CD4-positive, alpha-beta T cell treated with Interleukin-12 subunit alpha and Interleukin-12 subunit beta, for 1 hour (primary cell): ENCODE measurements at regions not wholly inside any gene's neighbourhood (a gene's known extent, or its start where the extent isn't known, plus 50 kb on each side); places are given as distances from the start of the nearest gene placed in this dataset.

Source experiments
- DNase-seq: peaks from one replicate; pipeline ENCODE4 v3.0.0-alpha.2; 2020

GRCh38 chr3:70550723-70551319 lies 238.4 kb upstream of the MDFIC2 start:
- peak; percentile 70 for DNase-seq

- no peak for DNase-seq
Observed at GRCh38 chr3:70546679-70547078, 234.2 kb upstream of the MDFIC2 start.

GRCh38 chr3:70543493-70543892 lies 231.1 kb upstream of the MDFIC2 start:
- DNase-seq: no peak

- no peak for DNase-seq
Observed at GRCh38 chr3:70539908-70540307, 227.5 kb upstream of the MDFIC2 start.

- no peak for DNase-seq
Observed at GRCh38 chr3:70532806-70533205, 220.4 kb upstream of the MDFIC2 start.

DNA sequence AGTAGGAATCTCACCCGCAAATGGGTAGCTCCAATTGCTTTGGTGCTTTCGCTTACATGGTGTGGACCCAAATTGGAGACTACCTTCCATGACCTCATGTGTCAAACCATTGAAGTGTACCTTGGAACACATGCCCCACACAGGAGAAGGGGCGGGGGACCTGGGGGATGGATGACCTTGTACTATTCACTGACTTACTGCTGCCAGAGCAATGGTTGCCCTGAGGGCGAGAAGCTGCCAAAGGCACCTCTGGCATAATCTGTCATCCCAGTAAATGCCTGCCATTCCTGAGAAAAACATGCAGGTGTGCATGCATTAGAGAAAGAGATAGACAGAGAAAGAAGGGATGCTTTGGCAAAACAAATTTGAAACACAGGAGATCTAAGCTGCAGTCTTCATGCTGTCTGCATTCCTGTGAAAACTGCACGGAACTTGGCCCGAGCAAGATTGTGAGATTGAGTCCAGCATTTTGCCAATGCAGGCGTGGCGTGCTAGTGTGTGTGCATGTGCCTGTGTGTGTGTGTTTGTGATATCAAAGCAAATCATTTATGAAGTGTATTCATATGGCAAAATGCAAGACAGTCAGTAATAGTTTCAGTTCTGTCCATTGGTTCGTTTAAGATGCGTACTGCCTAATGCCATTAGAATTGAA lies 219.5 kb upstream of the MDFIC2 start:
- DNase-seq: no peak

- peak; percentile 3 for DNase-seq
Observed at GRCh38 chr3:70531063-70531657, 218.7 kb upstream of the MDFIC2 start.

DNA sequence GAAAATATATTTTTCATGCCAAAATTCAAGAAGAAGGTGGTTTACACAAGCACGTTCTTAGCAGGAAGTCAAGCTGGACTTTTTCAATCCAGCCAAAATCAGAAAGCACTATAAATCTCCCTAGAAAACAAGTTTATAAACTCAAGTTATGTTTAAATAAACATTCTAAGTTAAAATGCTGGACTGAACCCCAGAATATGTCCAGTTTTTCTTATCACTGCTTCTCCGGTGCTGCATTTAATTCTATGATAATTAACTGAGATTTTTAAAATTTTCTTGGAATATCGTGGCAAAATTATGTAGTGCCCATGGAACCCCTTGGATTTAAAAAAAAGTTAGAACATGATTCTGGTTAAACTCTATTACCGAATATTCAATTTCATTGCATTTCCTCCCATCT lies 218.2 kb upstream of the MDFIC2 start:
- no peak for DNase-seq

GRCh38 chr3:70527026-70527425 lies 214.6 kb upstream of the MDFIC2 start:
- DNase-seq: no peak

DNA sequence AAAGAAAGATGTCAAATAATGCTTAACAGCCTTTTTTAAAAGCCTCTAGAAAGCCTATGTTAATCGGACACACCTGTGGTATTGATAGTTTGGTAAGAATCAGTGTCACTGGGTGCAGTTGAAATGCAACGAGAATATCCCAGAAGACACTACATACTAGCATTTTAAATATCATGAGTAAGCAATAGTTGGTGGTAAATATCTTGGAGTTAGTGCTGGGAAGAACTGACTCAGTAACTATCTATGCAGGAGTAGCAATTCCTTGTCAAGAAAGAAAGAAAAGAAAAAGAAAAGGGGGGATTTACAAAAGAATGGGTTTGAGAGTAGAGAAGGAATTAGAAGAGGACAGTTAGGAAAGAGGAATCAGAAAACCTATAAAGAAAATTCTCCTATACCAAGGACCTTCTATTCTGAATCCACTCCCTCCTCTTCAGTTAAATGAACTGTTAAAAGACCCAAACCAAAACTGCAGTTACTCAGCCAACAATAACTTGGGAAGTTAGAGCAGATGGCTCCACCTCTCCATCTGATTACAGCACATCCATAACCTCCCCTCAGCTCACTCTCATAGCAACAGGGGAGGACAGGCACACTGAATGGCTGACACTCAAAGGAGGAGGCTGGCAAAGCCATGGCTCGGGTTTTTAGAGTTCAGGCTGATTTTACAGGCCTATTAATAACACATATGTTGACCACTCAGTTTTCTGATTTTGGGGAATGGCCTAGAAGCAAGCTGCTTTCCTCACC lies 207.6 kb upstream of the MDFIC2 start:
- DNase-seq: no peak

GRCh38 chr3:70519026-70519425 lies 206.6 kb upstream of the MDFIC2 start:
- DNase-seq: no peak

GRCh38 chr3:70518356-70518755 lies 205.9 kb upstream of the MDFIC2 start:
- no peak for DNase-seq

- no peak for DNase-seq
Observed at GRCh38 chr3:70517124-70517890, 204.9 kb upstream of the MDFIC2 start.

GRCh38 chr3:70516076-70516475 lies 203.6 kb upstream of the MDFIC2 start:
- no peak for DNase-seq

- no peak for DNase-seq
Observed at GRCh38 chr3:70507486-70507885, 195.0 kb upstream of the MDFIC2 start.

DNA sequence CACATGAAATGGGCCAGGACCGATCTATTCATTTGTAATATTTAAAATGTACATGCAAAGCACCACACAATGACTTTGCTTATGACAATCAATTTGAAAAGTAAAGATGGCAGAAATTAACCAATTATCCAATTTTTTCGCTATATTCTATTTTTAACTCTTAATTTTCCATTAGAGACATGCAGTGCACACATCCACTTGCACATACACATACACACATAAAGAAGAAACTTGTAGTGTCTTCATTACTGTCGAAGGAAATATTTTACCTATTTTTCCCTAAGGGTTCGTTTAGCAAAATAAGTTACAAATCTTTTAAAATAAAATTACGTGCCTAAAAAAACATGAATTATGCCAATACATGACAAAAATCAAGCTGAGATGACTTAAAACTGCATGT lies 194.3 kb upstream of the MDFIC2 start:
- no peak for DNase-seq

- no peak for DNase-seq
Observed at GRCh38 chr3:70501561-70501960, 189.1 kb upstream of the MDFIC2 start.

GRCh38 chr3:70488816-70489215 lies 176.4 kb upstream of the MDFIC2 start:
- DNase-seq: no peak

DNA sequence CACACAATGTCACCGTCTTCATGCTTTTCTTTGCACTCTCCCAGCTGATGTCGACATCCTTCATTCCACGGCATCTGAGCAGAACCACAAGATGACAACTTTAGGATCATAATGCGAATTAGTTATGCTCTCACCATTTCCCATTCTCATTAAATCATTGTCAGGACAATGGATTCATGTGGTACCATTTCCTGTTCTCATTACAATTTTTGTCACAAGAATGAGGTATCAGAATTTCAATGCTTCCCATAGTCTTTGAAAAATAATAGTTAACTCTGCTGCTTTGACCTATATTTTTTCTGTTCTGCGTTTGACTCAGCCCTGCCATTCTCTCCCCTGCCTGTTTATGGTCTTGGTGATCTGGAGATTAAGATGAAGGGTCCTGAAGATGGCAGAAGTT lies 175.7 kb upstream of the MDFIC2 start:
- no peak for DNase-seq

DNA sequence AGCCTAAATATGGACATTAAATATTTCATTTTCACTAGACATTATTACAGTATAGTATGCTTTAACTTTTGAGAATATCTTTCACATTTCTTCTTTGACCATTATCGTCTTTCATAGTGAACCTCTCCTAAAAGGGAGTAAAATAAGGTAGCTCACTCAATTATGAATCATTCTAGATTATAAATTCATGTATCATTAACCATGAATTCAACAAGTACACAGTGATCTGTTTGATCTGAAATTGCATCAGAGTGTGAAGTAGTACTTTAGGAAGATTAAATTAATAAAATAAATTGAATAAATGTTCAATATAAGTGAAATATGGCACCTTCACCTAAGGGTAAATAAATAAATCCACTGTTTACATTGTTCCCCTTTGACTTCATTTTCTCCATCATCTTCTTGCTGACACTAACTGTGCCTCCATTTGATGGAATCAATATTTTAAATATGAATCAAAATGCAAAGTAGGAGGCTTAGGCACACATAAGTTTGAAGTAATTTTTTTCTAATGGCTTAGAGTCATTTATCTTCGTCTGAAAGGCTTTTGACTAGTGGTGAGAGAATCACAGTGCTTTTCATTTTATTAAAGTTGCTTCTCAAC lies 174.1 kb upstream of the MDFIC2 start:
- DNase-seq: no peak

- DNase-seq: no peak
Observed at GRCh38 chr3:70476174-70476573, 163.7 kb upstream of the MDFIC2 start.

GRCh38 chr3:70471464-70472342 lies 159.3 kb upstream of the MDFIC2 start:
- no peak for DNase-seq
